ENCODE measurements at regions not wholly inside any gene's neighbourhood (a gene's known extent, or its start where the extent isn't known, plus 50 kb on each side); places are given as distances from the start of the nearest gene placed in this dataset.

DNA sequence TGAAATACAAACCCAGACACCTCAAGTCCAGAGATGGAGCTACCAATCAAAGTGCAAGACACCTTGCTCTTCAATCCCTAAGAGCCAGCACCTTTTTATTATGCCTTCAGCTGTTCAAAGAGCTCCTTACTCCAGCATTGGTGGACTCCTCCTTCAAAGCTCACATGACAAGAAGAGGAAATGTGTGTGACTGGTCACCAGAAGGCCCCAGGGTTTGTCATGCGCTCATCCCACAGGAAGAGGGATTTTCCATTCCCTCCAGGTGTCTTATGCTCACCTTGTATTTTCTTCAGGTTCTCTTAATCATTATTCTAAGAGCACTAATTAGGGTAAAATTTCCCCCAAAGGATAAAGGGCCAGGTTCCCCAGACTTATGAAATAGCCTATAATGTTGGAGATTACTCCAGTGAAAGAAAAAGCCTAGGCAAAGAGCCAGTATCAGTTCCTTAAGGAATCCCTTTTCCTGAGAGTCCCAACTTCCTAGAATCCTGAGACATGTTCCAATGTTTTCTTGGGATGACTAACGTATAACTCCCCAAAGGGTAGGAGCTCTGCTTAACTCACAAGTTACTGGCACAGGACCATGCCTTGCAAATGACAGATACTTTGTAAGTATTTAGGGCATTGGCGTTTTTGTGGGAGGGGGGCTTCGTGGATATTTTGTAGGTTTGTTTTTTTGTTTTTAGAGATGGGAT, 56.9 kb upstream of the SOX9 start:
- TF ChIP-seq EZH2 (IDR thresholded peaks at IDR 0.05; ENCODE audit: low read depth): no peak
- TF ChIP-seq, protein P1, sequence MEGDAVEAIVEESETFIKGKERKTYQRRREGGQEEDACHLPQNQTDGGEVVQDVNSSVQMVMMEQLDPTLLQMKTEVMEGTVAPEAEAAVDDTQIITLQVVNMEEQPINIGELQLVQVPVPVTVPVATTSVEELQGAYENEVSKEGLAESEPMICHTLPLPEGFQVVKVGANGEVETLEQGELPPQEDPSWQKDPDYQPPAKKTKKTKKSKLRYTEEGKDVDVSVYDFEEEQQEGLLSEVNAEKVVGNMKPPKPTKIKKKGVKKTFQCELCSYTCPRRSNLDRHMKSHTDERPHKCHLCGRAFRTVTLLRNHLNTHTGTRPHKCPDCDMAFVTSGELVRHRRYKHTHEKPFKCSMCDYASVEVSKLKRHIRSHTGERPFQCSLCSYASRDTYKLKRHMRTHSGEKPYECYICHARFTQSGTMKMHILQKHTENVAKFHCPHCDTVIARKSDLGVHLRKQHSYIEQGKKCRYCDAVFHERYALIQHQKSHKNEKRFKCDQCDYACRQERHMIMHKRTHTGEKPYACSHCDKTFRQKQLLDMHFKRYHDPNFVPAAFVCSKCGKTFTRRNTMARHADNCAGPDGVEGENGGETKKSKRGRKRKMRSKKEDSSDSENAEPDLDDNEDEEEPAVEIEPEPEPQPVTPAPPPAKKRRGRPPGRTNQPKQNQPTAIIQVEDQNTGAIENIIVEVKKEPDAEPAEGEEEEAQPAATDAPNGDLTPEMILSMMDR (conservative IDR thresholded peaks at IDR 0.05): no peak
- H3K9me3 ChIP-seq (ENCODE audit: insufficient read depth, low read depth): no peaks in the 10 kb centered on the region; the same call in 1 of the 2 replicates
- no peaks in the 10 kb centered on the region for H3K79me2 ChIP-seq (ENCODE audit: low read depth)
- H3K4me1 ChIP-seq (replicated peaks; ENCODE audit: insufficient read depth): 0 out of 2 replicates have a peak, but pooled peaks cover 5% of the 10 kb centered on the region
- POLR2A ChIA-PET (ENCODE audit: unreplicated experiment): no interaction called here
- no peaks in the 10 kb centered on the region for H4K20me1 ChIP-seq (ENCODE audit: insufficient read depth)
- H3K4me2 ChIP-seq: no peak overlapping the region
- H3F3A ChIP-seq (ENCODE audit: insufficient read depth, low read depth): no peaks in the 10 kb centered on the region
- H3K27ac ChIP-seq: no peak overlapping the region
- H3K9me2 ChIP-seq (ENCODE audit: insufficient read depth): no peaks in the 10 kb centered on the region
- H3K27me3 ChIP-seq (ENCODE audit: insufficient read depth, low read depth): no peaks in the 10 kb centered on the region
- H2AFZ ChIP-seq: no peak overlapping the region
- CTCF ChIA-PET: no interaction called here
- no TSS peak for BruUV-seq (replicated peaks)
- no peak overlapping the region for H3K4me3 ChIP-seq
- no peaks in the 10 kb centered on the region for H3K36me3 ChIP-seq (ENCODE audit: low read depth)
- intact Hi-C loops (cut with micrococcal nuclease; ENCODE audit: unreplicated experiment): no loop called here
- DNase-seq: no peak

DNA sequence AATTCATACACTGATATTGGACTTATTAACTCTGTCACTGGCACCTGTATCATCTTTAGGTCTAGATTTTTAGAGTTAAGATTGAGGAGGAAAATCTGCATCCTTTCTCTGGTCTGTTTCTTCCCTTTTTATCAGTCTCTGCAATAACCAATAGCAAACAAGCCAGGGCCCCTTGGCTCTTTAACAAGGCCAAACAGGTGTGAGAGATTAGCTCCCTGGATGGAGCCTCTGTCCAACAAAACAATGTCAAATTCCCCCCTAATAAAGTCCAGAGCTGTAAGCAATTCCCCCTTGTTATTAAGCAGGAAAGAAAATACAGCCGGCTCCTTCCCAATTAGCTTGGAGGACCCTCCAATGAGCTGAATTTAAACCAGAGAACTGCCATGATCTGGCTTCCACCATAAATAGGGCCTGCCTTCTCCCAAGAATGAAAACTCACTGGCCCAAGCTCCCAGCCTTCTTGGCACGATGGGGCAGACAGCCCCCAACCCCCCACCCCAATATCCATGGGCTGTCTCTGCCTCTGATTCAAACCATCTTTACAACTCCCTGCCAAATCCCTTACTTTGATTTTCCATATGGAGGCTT, 56.1 kb upstream of the SOX9 start:
- no peaks in the 10 kb centered on the region for H3F3A ChIP-seq (ENCODE audit: insufficient read depth, low read depth)
- H3K9me3 ChIP-seq (ENCODE audit: insufficient read depth, low read depth): no peaks in the 10 kb centered on the region; the same call in 1 of the 2 replicates
- ChIA-PET POLR2A (ENCODE audit: unreplicated experiment) (no interaction called here), CTCF (no interaction called here)
- no peak for DNase-seq
- no peaks in the 10 kb centered on the region for H3K36me3 ChIP-seq (ENCODE audit: low read depth)
- H3K27ac ChIP-seq: no peak overlapping the region
- H3K4me3 ChIP-seq: no peak overlapping the region
- H3K27me3 ChIP-seq (ENCODE audit: insufficient read depth, low read depth): no peaks in the 10 kb centered on the region
- TF ChIP-seq EZH2 (IDR thresholded peaks at IDR 0.05; ENCODE audit: low read depth): no peak
- TF ChIP-seq, protein P1 (conservative IDR thresholded peaks at IDR 0.05): no peak
- no TSS peak for BruUV-seq (replicated peaks)
- H3K4me2 ChIP-seq: no peak overlapping the region
- H3K9me2 ChIP-seq (ENCODE audit: insufficient read depth): no peaks in the 10 kb centered on the region
- H2AFZ ChIP-seq: no peak overlapping the region
- H3K4me1 ChIP-seq (replicated peaks; ENCODE audit: insufficient read depth): 0 out of 2 replicates have a peak, but pooled peaks cover 5% of the 10 kb centered on the region
- H3K79me2 ChIP-seq (ENCODE audit: low read depth): no peaks in the 10 kb centered on the region
- no peaks in the 10 kb centered on the region for H4K20me1 ChIP-seq (ENCODE audit: insufficient read depth)
- intact Hi-C loops (cut with micrococcal nuclease; ENCODE audit: unreplicated experiment): no loop called here

DNA sequence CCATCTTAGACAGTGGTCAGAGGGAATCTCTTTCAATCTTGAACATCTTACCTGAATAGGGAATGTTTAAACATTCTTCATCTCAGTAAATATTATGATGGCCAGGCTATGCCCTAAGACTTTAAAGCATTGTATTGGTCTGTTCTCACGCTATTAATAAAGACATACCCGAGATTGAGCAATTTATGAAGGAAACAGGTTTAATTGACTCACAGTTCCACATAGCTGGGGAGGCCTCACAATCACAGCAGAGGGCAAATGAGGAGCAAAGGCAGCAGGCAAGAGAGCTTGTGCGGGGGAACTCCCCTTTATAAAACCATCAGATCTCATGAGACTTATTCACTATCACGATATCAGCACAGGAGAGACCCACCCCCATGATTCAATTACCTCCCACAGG, 55.3 kb upstream of the SOX9 start:
- no peaks in the 10 kb centered on the region for H4K20me1 ChIP-seq (ENCODE audit: insufficient read depth)
- ChIA-PET POLR2A (ENCODE audit: unreplicated experiment) (no interaction called here), CTCF (no interaction called here)
- 0 out of 2 replicates have a peak, but pooled peaks cover 5% of the 10 kb centered on the region for H3K4me1 ChIP-seq (replicated peaks; ENCODE audit: insufficient read depth)
- H3K27ac ChIP-seq: no peak overlapping the region
- no peak overlapping the region for H2AFZ ChIP-seq
- BruUV-seq (replicated peaks): no TSS peak
- H3K4me2 ChIP-seq: no peak overlapping the region
- H3K79me2 ChIP-seq (ENCODE audit: low read depth): no peaks in the 10 kb centered on the region
- TF ChIP-seq EZH2 (IDR thresholded peaks at IDR 0.05; ENCODE audit: low read depth): no peak
- TF ChIP-seq, protein P1 (conservative IDR thresholded peaks at IDR 0.05): no peak
- no peaks in the 10 kb centered on the region for H3K27me3 ChIP-seq (ENCODE audit: insufficient read depth, low read depth)
- no peaks in the 10 kb centered on the region for H3K36me3 ChIP-seq (ENCODE audit: low read depth)
- H3K9me3 ChIP-seq (ENCODE audit: insufficient read depth, low read depth): no peaks in the 10 kb centered on the region; the same call in 1 of the 2 replicates
- no peaks in the 10 kb centered on the region for H3F3A ChIP-seq (ENCODE audit: insufficient read depth, low read depth)
- H3K9me2 ChIP-seq (ENCODE audit: insufficient read depth): no peaks in the 10 kb centered on the region
- DNase-seq: peak in 1 of 2 experiments; percentile 37
- intact Hi-C loops (cut with micrococcal nuclease; ENCODE audit: unreplicated experiment): no loop called here
- no peak overlapping the region for H3K4me3 ChIP-seq

Measured in PC-9 (cell line).